Effector memory CD8-positive, alpha-beta T cell (primary cell): ENCODE measurements at regions not wholly inside any gene's neighbourhood (a gene's known extent, or its start where the extent isn't known, plus 50 kb on each side); places are given as distances from the start of the nearest gene placed in this dataset.

Experiments
- ATAC-seq: fragments of 150-1000 bp; cut with Tn5 transposase; replicated peaks from 2 replicates; pipeline ENCODE4 v1.10.0; 2021; ENCODE audit warnings: mild to moderate bottlenecking, moderate library complexity
- DNase-seq, 3 experiments: peaks; one replicate each; pipeline ENCODE4 v3.0.0; 2021
- H3K27ac Mint-ChIP-seq, 2 donors: one replicate each; pipeline ENCODE4 v1.8.0; 2022; ENCODE audit warnings: mild to moderate bottlenecking in 2 of 2, mixed read lengths in 2 of 2, moderate library complexity in 2 of 2
- H3K27me3 Mint-ChIP-seq, 2 donors: one replicate each; pipeline ENCODE4 v1.8.0; 2022; ENCODE audit warnings: mixed read lengths in 2 of 2
- H3K36me3 Mint-ChIP-seq: one replicate; pipeline ENCODE4 v1.8.0; 2022; ENCODE audit warnings: mild to moderate bottlenecking, moderate library complexity, mixed read lengths; ENCODE audit not compliant: insufficient read depth
- H3K4me1 Mint-ChIP-seq, 2 donors: one replicate each; pipeline ENCODE4 v1.8.0; 2022; ENCODE audit warnings: low read depth in 2 of 2, mixed read lengths in 2 of 2
- H3K4me3 Mint-ChIP-seq, 2 donors: one replicate each; pipeline ENCODE4 v1.8.0; 2022; ENCODE audit warnings: mild to moderate bottlenecking in 2 of 2, mixed read lengths in 2 of 2, moderate library complexity in 2 of 2
- H3K9me3 Mint-ChIP-seq, 2 donors: one replicate each; pipeline ENCODE4 v1.8.0; 2022; ENCODE audit warnings: mixed read lengths in 2 of 2

DNA sequence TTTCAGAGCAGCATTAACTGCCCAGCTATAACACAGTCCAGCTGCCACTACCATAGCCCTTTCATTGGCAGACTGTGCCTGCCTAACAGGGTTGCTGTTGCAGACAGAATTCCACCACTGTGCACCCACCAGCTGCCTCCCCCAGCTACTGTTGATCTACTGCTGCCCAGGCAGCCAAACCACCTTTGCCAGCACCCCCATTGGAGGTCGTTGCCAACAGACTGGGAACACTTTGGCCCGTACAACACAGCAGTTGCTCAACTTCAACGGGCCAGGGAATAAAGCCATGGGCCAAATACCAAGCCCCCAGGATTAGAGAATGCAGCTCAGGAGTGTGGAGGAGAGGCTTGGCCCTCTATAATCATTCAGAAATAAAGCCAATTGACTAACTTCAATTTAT lies 473.6 kb downstream of the CDH11 start:
- DNase-seq (no peak), ATAC-seq (no peak)
- H3K27ac Mint-ChIP-seq = no peak overlapping the region
- no peaks in the 10 kb centered on the region for H3K36me3 Mint-ChIP-seq
- no peaks in the 10 kb centered on the region for H3K4me1 Mint-ChIP-seq
- H3K9me3 Mint-ChIP-seq = peaks cover 15% of the 10 kb centered on the region in 2 donors
- H3K27me3 Mint-ChIP-seq = no peaks in the 10 kb centered on the region
- H3K4me3 Mint-ChIP-seq = no peak overlapping the region

DNA sequence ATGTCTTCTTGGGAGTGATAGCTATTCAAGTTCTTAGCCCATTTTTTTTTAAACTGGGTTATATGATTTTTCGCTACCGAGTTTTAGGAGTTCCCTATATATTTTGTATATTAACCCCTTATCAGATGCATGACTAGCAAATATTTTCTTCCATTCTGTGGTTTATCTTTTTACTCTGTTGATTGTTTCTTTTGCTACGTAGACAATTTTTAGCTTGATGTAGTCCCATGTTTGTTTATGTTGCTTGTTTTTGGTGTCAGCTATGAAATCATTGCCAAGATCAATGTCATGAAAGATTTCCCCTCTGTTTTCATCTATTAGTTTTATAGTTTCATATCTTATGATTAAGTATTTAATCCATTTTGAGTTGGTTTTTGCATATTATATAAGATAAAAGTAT lies 480.5 kb downstream of the CDH11 start:
- DNase-seq (no peak), ATAC-seq (no peak)
- no peak overlapping the region for H3K4me3 Mint-ChIP-seq

DNA sequence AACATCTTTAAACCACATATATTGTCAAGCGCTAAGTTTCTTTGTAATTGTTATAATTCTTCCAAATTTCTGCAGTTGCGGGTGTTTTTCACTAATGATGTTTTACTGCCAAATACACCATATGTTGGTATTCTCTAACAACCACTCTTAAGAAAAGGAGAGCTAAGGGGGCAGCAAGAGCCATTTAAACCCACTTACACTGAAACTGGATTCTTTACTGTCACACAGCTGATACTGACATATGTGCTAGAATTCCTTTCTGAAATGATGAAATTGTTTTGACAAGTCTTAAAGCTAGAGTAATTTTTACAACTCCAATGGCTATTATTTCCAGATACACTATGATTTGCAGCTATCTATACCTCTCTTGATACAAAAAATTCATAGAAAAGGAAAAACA lies 483.1 kb downstream of the CDH11 start:
- Mint-ChIP-seq H3K9me3 (peaks cover 4 to 8% of the 10 kb centered on the region in 2 donors), H3K36me3 (no peaks in the 10 kb centered on the region), H3K4me1 (no peaks in the 10 kb centered on the region), H3K27me3 (no peaks in the 10 kb centered on the region), H3K4me3 (no peak overlapping the region), H3K27ac (no peak overlapping the region)
- DNase-seq (no peak), ATAC-seq (no peak)

More for the DNA sequence above, 480.5 kb downstream of the CDH11 start:
- H3K27ac Mint-ChIP-seq = no peak overlapping the region
- no peaks in the 10 kb centered on the region for H3K36me3 Mint-ChIP-seq
- H3K4me1 Mint-ChIP-seq = no peaks in the 10 kb centered on the region
- H3K27me3 Mint-ChIP-seq = no peaks in the 10 kb centered on the region
- peaks cover 5 to 6% of the 10 kb centered on the region in 2 donors for H3K9me3 Mint-ChIP-seq

GRCh38 chr16:64629622-64630021 lies 492.2 kb downstream of the CDH11 start:
- Mint-ChIP-seq H3K27me3 (no peaks in the 10 kb centered on the region), H3K4me1 (no peaks in the 10 kb centered on the region), H3K36me3 (peaks cover 2% of the 10 kb centered on the region), H3K9me3 (peaks cover 6 to 21% of the 10 kb centered on the region in 2 donors), H3K4me3 (no peak overlapping the region), H3K27ac (no peak overlapping the region)
- DNase-seq (no peak), ATAC-seq (no peak)

GRCh38 chr16:64627781-64628180 lies 494.1 kb downstream of the CDH11 start:
- Mint-ChIP-seq H3K36me3 (peaks cover 2% of the 10 kb centered on the region), H3K4me3 (no peak overlapping the region), H3K4me1 (no peaks in the 10 kb centered on the region), H3K27ac (no peak overlapping the region), H3K27me3 (no peaks in the 10 kb centered on the region), H3K9me3 (peaks cover 3 to 10% of the 10 kb centered on the region in 2 donors)
- ATAC-seq (no peak), DNase-seq (no peak)

DNA sequence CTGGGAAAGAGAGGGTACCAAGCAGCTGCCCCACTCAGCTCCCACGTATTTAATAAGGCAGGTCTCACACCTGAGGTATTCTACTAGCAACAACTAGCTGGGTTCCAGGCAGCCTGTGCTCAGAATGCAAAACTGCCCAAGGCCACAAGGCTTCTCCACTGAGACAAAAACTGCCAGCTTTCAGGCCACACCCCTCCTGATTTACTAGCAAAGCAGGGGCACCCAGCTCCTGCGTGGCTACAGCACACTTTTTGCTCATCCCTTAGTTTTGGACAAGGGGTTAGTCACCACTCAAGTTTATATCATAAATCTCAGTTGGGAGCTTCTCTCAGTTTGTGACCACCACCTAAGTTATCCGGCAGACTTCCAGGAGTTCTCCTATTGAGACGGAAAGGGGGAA lies 494.6 kb downstream of the CDH11 start:
- Mint-ChIP-seq H3K9me3 (peaks cover 6 to 10% of the 10 kb centered on the region in 2 donors), H3K27ac (no peak overlapping the region), H3K27me3 (no peaks in the 10 kb centered on the region), H3K36me3 (peaks cover 2% of the 10 kb centered on the region), H3K4me1 (no peaks in the 10 kb centered on the region), H3K4me3 (no peak overlapping the region)
- ATAC-seq = no peak
- DNase-seq = no peak

- Mint-ChIP-seq H3K9me3 (peaks cover 7 to 10% of the 10 kb centered on the region in 2 donors), H3K27ac (no peak overlapping the region), H3K27me3 (no peaks in the 10 kb centered on the region), H3K36me3 (peaks cover 2% of the 10 kb centered on the region), H3K4me1 (no peaks in the 10 kb centered on the region), H3K4me3 (no peak overlapping the region)
- DNase-seq (no peak), ATAC-seq (no peak)
Measured at GRCh38 chr16:64626776-64627175, 495.1 kb downstream of the CDH11 start.

DNA sequence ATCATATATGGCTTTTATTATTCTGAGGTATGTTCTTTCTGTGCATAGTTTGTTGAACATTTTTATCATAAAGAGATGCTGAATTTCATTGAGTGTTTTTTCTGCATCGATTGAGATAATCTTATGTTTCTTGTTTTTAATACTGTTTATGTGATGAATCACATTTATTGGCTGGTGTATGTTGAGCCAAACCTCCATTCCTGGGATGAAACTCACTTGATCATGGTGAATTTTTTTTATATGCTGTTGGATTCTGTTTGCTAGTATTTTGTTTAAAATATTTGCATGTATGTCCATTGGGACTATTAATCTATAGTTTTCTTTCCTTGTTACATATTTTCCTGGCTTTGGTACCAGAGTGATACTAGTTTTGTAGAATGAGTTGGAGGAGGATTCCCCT lies 500.2 kb downstream of the CDH11 start:
- Mint-ChIP-seq H3K27me3 (no peaks in the 10 kb centered on the region), H3K27ac (no peak overlapping the region), H3K36me3 (no peaks in the 10 kb centered on the region), H3K9me3 (peaks cover 8 to 22% of the 10 kb centered on the region in 2 donors), H3K4me1 (no peaks in the 10 kb centered on the region), H3K4me3 (no peak overlapping the region)
- ATAC-seq = no peak
- DNase-seq = no peak

GRCh38 chr16:64617836-64618476 lies 503.9 kb downstream of the CDH11 start:
- Mint-ChIP-seq H3K36me3 (no peaks in the 10 kb centered on the region), H3K9me3 (peaks cover 20 to 34% of the 10 kb centered on the region in 2 donors), H3K27ac (no peak overlapping the region), H3K27me3 (no peaks in the 10 kb centered on the region), H3K4me1 (no peaks in the 10 kb centered on the region), H3K4me3 (no peak overlapping the region)
- no peak for ATAC-seq
- no peak for DNase-seq

DNA sequence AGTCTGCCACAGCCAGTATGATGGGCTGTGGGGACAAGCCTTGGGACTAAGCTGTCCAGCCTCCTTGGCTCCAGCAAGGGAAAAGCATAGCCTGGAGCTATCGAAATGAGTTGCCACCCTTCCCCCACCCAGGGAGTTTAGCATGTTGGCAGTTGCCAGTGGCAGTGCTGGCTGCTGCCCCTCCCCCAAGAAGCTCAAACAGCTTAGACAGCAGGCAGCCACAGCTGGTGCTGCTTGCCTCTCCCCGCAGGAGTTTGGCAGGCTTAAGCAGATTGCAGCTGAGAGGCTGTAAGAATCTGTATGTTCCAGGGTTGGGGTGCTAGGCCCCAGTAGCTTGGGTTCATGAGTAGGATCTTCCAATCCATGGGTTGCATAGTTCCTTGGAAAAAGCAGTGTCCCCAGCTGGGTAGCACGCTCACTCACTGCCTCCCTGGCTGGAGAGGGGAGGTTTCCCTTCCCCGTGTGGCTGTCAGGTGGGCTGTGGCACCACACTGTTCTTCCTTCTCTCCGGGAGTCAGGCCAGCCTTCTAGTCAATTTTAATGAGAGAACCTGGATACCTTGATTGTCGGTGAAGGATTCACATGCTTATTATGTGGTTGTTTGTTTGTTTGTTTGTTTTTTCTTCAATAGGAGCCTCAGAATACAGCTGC lies 506.1 kb downstream of the CDH11 start:
- Mint-ChIP-seq H3K27me3 (no peaks in the 10 kb centered on the region), H3K4me3 (no peak overlapping the region), H3K4me1 (no peaks in the 10 kb centered on the region), H3K9me3 (peaks cover 19 to 27% of the 10 kb centered on the region in 2 donors), H3K36me3 (no peaks in the 10 kb centered on the region), H3K27ac (no peak overlapping the region)
- no peak for ATAC-seq
- DNase-seq = no peak

DNA sequence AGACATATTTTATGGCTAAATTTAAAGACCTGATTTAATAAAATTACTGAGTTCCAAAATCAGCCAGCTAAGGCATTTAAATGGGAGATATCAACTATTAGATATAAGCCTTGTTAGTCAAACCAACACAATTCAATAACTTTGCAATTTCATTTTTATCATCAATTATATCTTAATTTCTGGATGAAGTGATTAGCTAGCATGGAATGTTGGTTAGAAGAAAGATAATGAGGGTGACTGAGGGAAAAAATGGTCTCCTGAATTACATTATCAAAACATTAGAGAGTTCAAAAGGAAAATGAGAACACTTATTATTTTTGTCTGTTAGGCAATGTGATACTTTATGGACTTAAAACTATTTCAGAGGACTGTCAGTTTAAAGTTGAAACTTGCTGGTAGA lies 525.7 kb downstream of the CDH11 start:
- ATAC-seq = no peak
- Mint-ChIP-seq H3K9me3 (peaks cover 4 to 16% of the 10 kb centered on the region in 2 donors), H3K4me1 (no peaks in the 10 kb centered on the region), H3K27me3 (no peaks in the 10 kb centered on the region), H3K27ac (no peak overlapping the region), H3K36me3 (no peaks in the 10 kb centered on the region), H3K4me3 (no peak overlapping the region)
- no peak for DNase-seq

GRCh38 chr16:64590513-64590912 lies 531.4 kb downstream of the CDH11 start:
- no peak overlapping the region for H3K27ac Mint-ChIP-seq
- no peak for ATAC-seq
- H3K4me3 Mint-ChIP-seq = no peak overlapping the region
- peaks cover 6 to 17% of the 10 kb centered on the region in 2 donors for H3K9me3 Mint-ChIP-seq
- no peaks in the 10 kb centered on the region for H3K4me1 Mint-ChIP-seq
- peaks cover 3% of the 10 kb centered on the region for H3K36me3 Mint-ChIP-seq
- DNase-seq = no peak
- H3K27me3 Mint-ChIP-seq = no peaks in the 10 kb centered on the region

DNA sequence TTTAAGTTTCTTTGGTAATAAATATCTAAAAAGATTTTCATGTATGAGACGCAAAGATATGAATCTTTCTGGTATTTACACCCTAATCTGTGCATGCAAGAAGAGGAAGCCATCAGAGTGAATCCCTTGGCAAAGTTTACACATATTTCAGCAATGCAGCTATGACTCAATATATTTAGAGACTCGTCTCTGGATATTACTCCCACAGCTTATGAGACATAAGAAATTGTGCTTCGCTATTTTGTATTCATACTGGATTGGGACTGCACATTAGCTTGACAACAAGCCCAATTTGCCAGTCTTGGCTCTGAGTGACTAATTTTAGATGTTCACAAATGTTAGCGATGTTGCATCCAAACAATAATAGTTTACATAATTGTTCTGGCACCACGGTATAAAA lies 532.0 kb downstream of the CDH11 start:
- Mint-ChIP-seq H3K36me3 (peaks cover 3% of the 10 kb centered on the region), H3K4me1 (no peaks in the 10 kb centered on the region), H3K27ac (no peak overlapping the region), H3K9me3 (peaks cover 6 to 12% of the 10 kb centered on the region in 2 donors), H3K4me3 (no peak overlapping the region), H3K27me3 (no peaks in the 10 kb centered on the region)
- DNase-seq (no peak), ATAC-seq (no peak)

DNA sequence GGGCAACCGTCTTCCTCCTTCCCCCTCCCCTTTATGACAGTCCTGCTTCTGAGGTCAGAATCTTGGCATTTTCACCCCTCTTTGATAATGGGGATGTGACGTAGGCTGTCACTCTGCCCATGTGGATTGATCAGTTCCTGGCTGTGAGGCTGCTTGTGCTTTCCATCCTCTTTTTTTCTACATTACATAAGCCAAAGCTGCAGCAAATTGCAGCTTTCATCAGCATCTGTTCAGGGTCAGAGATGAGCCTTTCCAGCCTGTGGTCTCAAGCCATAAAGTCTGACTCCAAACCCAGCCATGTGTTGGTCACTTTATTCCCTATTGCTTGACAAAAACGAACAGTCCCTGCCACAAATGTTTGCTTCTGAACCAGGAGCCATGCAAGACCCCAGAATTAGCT lies 535.1 kb downstream of the CDH11 start:
- ATAC-seq (no peak), DNase-seq (no peak)
- peaks cover 6 to 12% of the 10 kb centered on the region in 2 donors for H3K9me3 Mint-ChIP-seq
- H3K4me1 Mint-ChIP-seq = no peaks in the 10 kb centered on the region
- peaks cover 3% of the 10 kb centered on the region for H3K36me3 Mint-ChIP-seq
- no peak overlapping the region for H3K4me3 Mint-ChIP-seq
- no peak overlapping the region for H3K27ac Mint-ChIP-seq
- no peaks in the 10 kb centered on the region for H3K27me3 Mint-ChIP-seq
